Esophagus muscularis mucosa (tissue), 4 donors: ENCODE measurements at regions not wholly inside any gene's neighbourhood (a gene's known extent, or its start where the extent isn't known, plus 50 kb on each side); places are given as distances from the start of the nearest gene placed in this dataset.

ENCODE experiments used
- DNase-seq: peaks from one replicate; pipeline ENCODE4 v3.0.0-alpha.2; 2017; ENCODE audit errors: extremely low spot score
- H3K27ac ChIP-seq, 4 donors: fragments of 200-600 bp; sonication (generic); replicated peaks in 1 of 4; 1 replicate in 3 of 4; 2 replicates in 1 of 4; pipeline ENCODE4 v1.5.1; 2016 to 2019; ENCODE audit warnings: mild to moderate bottlenecking in 1 of 4
- H3K27me3 ChIP-seq, 4 donors: fragments of 200-600 bp; sonication (generic); one replicate each; pipeline versions ENCODE4 v1.5.1 to v1.6.0; 2016 to 2019
- H3K36me3 ChIP-seq, 4 donors: fragments of 200-600 bp; sonication (generic); one replicate each; pipeline ENCODE4 v1.5.1; 2016 to 2019
- H3K4me1 ChIP-seq, 4 donors: fragments of 200-600 bp; sonication (generic); one replicate each; pipeline ENCODE4 v1.5.1; 2016 to 2019
- H3K4me3 ChIP-seq, 4 donors: fragments of 200-600 bp; sonication (generic); 1 replicate in 2 of 4; 2 replicates in 2 of 4; pipeline ENCODE4 v1.5.1; 2016 to 2019; ENCODE audit warnings: mild to moderate bottlenecking in 4 of 4, moderate library complexity in 1 of 4
- H3K9me3 ChIP-seq, 4 donors: fragments of 200-600 bp; sonication (generic); 1 replicate in 3 of 4; 2 replicates in 1 of 4; pipeline ENCODE4 v1.5.1; 2016 to 2019
- CTCF ChIP-seq, 3 experiments: fragments of 200-600 bp in 2 of 3; fragments of 450-650 bp in 1 of 3; sonication (generic) in 2 of 3; IDR thresholded peaks; one replicate each; pipeline ENCODE4 v1.5.1; 2017 to 2019; ENCODE audit warnings: antibody characterized with exemption in 3 of 3, mild to moderate bottlenecking in 2 of 3, moderate library complexity in 1 of 3
- EP300 ChIP-seq: sonication (generic); formaldehyde crosslinking; IDR thresholded peaks from one replicate; pipeline ENCODE4 v1.6.1; 2017; ENCODE audit warnings: antibody characterized with exemption
- POLR2A ChIP-seq: fragments of 450-650 bp; IDR thresholded peaks from one replicate; pipeline ENCODE4 v1.6.1; 2017; ENCODE audit warnings: antibody characterized with exemption, moderate library complexity, mild to moderate bottlenecking, low read depth
- POLR2AphosphoS5 ChIP-seq, 2 donors: sonication (generic); formaldehyde crosslinking; IDR thresholded peaks; one replicate each; pipeline ENCODE4 v1.6.1; 2017; ENCODE audit warnings: antibody characterized with exemption in 2 of 2
- WGBS: methylation state at CpG from one replicate; pipeline ENCODE4 v1.1.5; 2018; 5-methylcytosine and 5-hydroxymethylcytosine counted together
- intact Hi-C: fragments of 100-400 bp; cut with DNase I; formaldehyde crosslinking; loops from one replicate; pipeline ENCODE4 v1.15.1; 2023

- 93% methylated on average over 3 of the region's 3 CpGs for WGBS
These were observed 280.0 kb downstream of the SOX9 start for GRCh38 chr17:72400863-72401262.

GRCh38 chr17:72401883-72402726 lies 281.3 kb downstream of the SOX9 start:
- Histone ChIP-seq H3K27ac (no peak overlapping the region), H3K36me3 (no peaks in the 10 kb centered on the region), H3K27me3 (no peaks in the 10 kb centered on the region), H3K9me3 (no peaks in the 10 kb centered on the region), H3K4me1 (peaks cover 0 to 4% (median 2%) of the 10 kb centered on the region in 4 donors), H3K4me3 (no peak overlapping the region)
- 91% methylated on average over 5 of the region's 5 CpGs for WGBS
- no peak for TF ChIP-seq CTCF (IDR thresholded peaks at IDR 0.05)
- no peak for TF ChIP-seq EP300
- no peak for TF ChIP-seq POLR2AphosphoS5 (IDR thresholded peaks at IDR 0.05)
- no peak for TF ChIP-seq POLR2A
- no peak for DNase-seq
- intact Hi-C loops = no loop called here

More at GRCh38 chr17:72400863-72401262, 280.0 kb downstream of the SOX9 start:
- H3K27ac ChIP-seq = no peak overlapping the region
- H3K27me3 ChIP-seq = no peaks in the 10 kb centered on the region
- no peak for DNase-seq
- intact Hi-C loops = no loop called here
- H3K9me3 ChIP-seq = no peaks in the 10 kb centered on the region
- TF ChIP-seq POLR2A (no peak), EP300 (no peak), POLR2AphosphoS5 (IDR thresholded peaks at IDR 0.05) (no peak), CTCF (IDR thresholded peaks at IDR 0.05) (no peak)
- no peak overlapping the region for H3K4me3 ChIP-seq
- no peaks in the 10 kb centered on the region for H3K4me1 ChIP-seq
- no peaks in the 10 kb centered on the region for H3K36me3 ChIP-seq

- Histone ChIP-seq H3K27ac (no peak overlapping the region), H3K27me3 (no peaks in the 10 kb centered on the region), H3K9me3 (no peaks in the 10 kb centered on the region), H3K4me3 (no peak overlapping the region), H3K4me1 (peaks cover 7 to 11% (median 9%) of the 10 kb centered on the region in 4 donors), H3K36me3 (no peaks in the 10 kb centered on the region)
- no peak for DNase-seq
- no peak for TF ChIP-seq CTCF (IDR thresholded peaks at IDR 0.05)
- no peak for TF ChIP-seq POLR2A
- TF ChIP-seq POLR2AphosphoS5 (IDR thresholded peaks at IDR 0.05) = no peak
- TF ChIP-seq EP300 = no peak
- WGBS = 100% methylated on average over 5 of the region's 5 CpGs
- intact Hi-C loops = no loop called here
These were observed 281.9 kb downstream of the SOX9 start for GRCh38 chr17:72402727-72403210.

GRCh38 chr17:72403713-72404209 lies 282.9 kb downstream of the SOX9 start:
- DNase-seq = no peak
- no peaks in the 10 kb centered on the region for H3K27me3 ChIP-seq
- peaks cover 8 to 17% (median 16%) of the 10 kb centered on the region in 4 donors for H3K4me1 ChIP-seq
- no peak for TF ChIP-seq EP300
- TF ChIP-seq POLR2A = no peak
- TF ChIP-seq POLR2AphosphoS5 (IDR thresholded peaks at IDR 0.05) = no peak
- TF ChIP-seq CTCF (IDR thresholded peaks at IDR 0.05) = no peak
- no peak overlapping the region for H3K27ac ChIP-seq
- WGBS = 91% methylated on average over 7 of the region's 7 CpGs
- intact Hi-C loops = no loop called here
- no peaks in the 10 kb centered on the region for H3K9me3 ChIP-seq
- no peak overlapping the region for H3K4me3 ChIP-seq
- no peaks in the 10 kb centered on the region for H3K36me3 ChIP-seq
